SU-DHL-6 (cell line): ENCODE measurements at regions not wholly inside any gene's neighbourhood (a gene's known extent, or its start where the extent isn't known, plus 50 kb on each side); places are given as distances from the start of the nearest gene placed in this dataset.

Experiments used
- H2AFZ ChIP-seq: fragments of 200-600 bp; sonication (generic); 2 replicates; pipeline ENCODE4 v1.6.1; 2014; ENCODE audit warnings: low read depth, mild to moderate bottlenecking, moderate library complexity, mixed read lengths, antibody characterized with exemption, low read length; ENCODE audit not compliant: severe bottlenecking
- H3F3A ChIP-seq: fragments of 200-600 bp; shearing (Covaris generic); 2 replicates; pipeline ENCODE4 v1.6.0; 2016; ENCODE audit warnings: antibody characterized with exemption, mild to moderate bottlenecking; ENCODE audit not compliant: insufficient read depth
- H3K27ac ChIP-seq: fragments of 200-600 bp; sonication (generic); 2 replicates; pipeline ENCODE4 v1.5.1; 2016; ENCODE audit warnings: low read depth, mild to moderate bottlenecking, low read length, moderate library complexity, mixed read lengths
- H3K27me3 ChIP-seq: fragments of 200-600 bp; sonication (generic), shearing (Covaris generic); 2 replicates; pipeline ENCODE4 v1.6.0; 2014; ENCODE audit warnings: mild to moderate bottlenecking, low read length
- H3K36me3 ChIP-seq: fragments of 200-600 bp; sonication (generic); 2 replicates; pipeline ENCODE4 v1.6.1; 2014; ENCODE audit warnings: mild to moderate bottlenecking, low read length, mixed read lengths
- H3K4me2 ChIP-seq: fragments of 300-600, 200-600 bp; shearing (Covaris generic), sonication (generic); 2 replicates; pipeline ENCODE4 v1.6.0; 2014; ENCODE audit warnings: low read length, low read depth, mild to moderate bottlenecking; ENCODE audit not compliant: poor library complexity, severe bottlenecking
- H3K4me3 ChIP-seq: fragments of 200-600 bp; sonication (generic); 2 replicates; pipeline ENCODE4 v1.5.1; 2014; ENCODE audit warnings: antibody characterized with exemption, low read length, mild to moderate bottlenecking, mixed read lengths; ENCODE audit not compliant: insufficient read depth, poor library complexity, severe bottlenecking
- H3K79me2 ChIP-seq: fragments of 200-600 bp; sonication (generic); 2 replicates; pipeline ENCODE4 v1.6.1; 2014; ENCODE audit warnings: mild to moderate bottlenecking, low read length, moderate library complexity; ENCODE audit not compliant: insufficient read depth
- H3K9ac ChIP-seq: fragments of 200-600 bp; sonication (generic); 2 replicates; pipeline ENCODE4 v1.7.0; 2014; ENCODE audit warnings: mild to moderate bottlenecking, low read length
- H3K9me2 ChIP-seq: fragments of 200-600 bp; sonication (generic); replicated peaks from 2 replicates; pipeline ENCODE4 v1.6.1; 2014; ENCODE audit warnings: low read length; ENCODE audit not compliant: insufficient read depth
- H3K9me3 ChIP-seq: fragments of 200-600 bp; sonication (generic); 2 replicates; pipeline ENCODE4 v1.6.1; 2014; ENCODE audit warnings: low read length, mixed read lengths; ENCODE audit not compliant: insufficient read depth
- H4K20me1 ChIP-seq: fragments of 200-600 bp; sonication (generic); 2 replicates; pipeline ENCODE4 v1.6.1; 2014; ENCODE audit warnings: low read depth, mild to moderate bottlenecking, antibody characterized with exemption, low read length, moderate library complexity, mixed read lengths
- CTCF ChIP-seq: fragments of 200-600 bp; sonication (generic); IDR thresholded peaks from one replicate; pipeline ENCODE4 v1.5.1; 2017; ENCODE audit warnings: antibody characterized with exemption, mild to moderate bottlenecking, low read length, moderate library complexity; ENCODE audit not compliant: insufficient read depth, poor library complexity, severe bottlenecking
- EZH2phosphoT487 ChIP-seq: fragments of 200-600 bp; sonication (generic), shearing (Covaris generic); conservative IDR thresholded peaks from 2 replicates; pipeline ENCODE4 v1.6.1; 2018; ENCODE audit warnings: mild to moderate bottlenecking, antibody characterized with exemption, low read length, moderate library complexity, mixed read lengths

- Histone ChIP-seq H3K4me3 (no peak overlapping the region), H3K9me3 (no peaks in the 10 kb centered on the region), H3K27me3 (no peaks in the 10 kb centered on the region), H3K4me2 (no peak overlapping the region), H2AFZ (no peak overlapping the region), H3F3A (no peaks in the 10 kb centered on the region), H3K9me2 (no peaks in the 10 kb centered on the region), H3K79me2 (no peaks in the 10 kb centered on the region), H3K9ac (no peak overlapping the region), H3K27ac (no peak overlapping the region), H3K36me3 (no peaks in the 10 kb centered on the region), H4K20me1 (no peaks in the 10 kb centered on the region)
- TF ChIP-seq EZH2phosphoT487 = no peak
Observed at GRCh38 chr5:128695791-128696530, 157.9 kb upstream of the FBN2 start.

GRCh38 chr5:128701301-128701700, 163.3 kb upstream of the FBN2 start:
- H3K4me2 ChIP-seq = no peak overlapping the region
- no peak for TF ChIP-seq CTCF
- no peak for TF ChIP-seq EZH2phosphoT487
- H3K9me2 ChIP-seq = no peaks in the 10 kb centered on the region
- H2AFZ ChIP-seq = no peak overlapping the region
- no peaks in the 10 kb centered on the region for H3K27me3 ChIP-seq
- H4K20me1 ChIP-seq = no peaks in the 10 kb centered on the region
- no peaks in the 10 kb centered on the region for H3K79me2 ChIP-seq
- no peak overlapping the region for H3K4me3 ChIP-seq
- H3K36me3 ChIP-seq = no peaks in the 10 kb centered on the region
- no peak overlapping the region for H3K27ac ChIP-seq
- no peaks in the 10 kb centered on the region for H3K9me3 ChIP-seq
- no peak overlapping the region for H3K9ac ChIP-seq
- no peaks in the 10 kb centered on the region for H3F3A ChIP-seq

GRCh38 chr5:128703322-128703721, 165.3 kb upstream of the FBN2 start:
- Histone ChIP-seq H3K27ac (no peak overlapping the region), H3K36me3 (no peaks in the 10 kb centered on the region), H2AFZ (no peak overlapping the region), H4K20me1 (no peaks in the 10 kb centered on the region), H3K4me2 (no peak overlapping the region), H3K9me2 (no peaks in the 10 kb centered on the region), H3K79me2 (no peaks in the 10 kb centered on the region), H3F3A (no peaks in the 10 kb centered on the region), H3K27me3 (no peaks in the 10 kb centered on the region), H3K9me3 (0 out of 2 replicates have a peak, but pooled peaks cover 5% of the 10 kb centered on the region), H3K9ac (no peak overlapping the region), H3K4me3 (no peak overlapping the region)
- TF ChIP-seq EZH2phosphoT487 (no peak), CTCF (no peak)

GRCh38 chr5:128706269-128706668, 168.2 kb upstream of the FBN2 start:
- Histone ChIP-seq H3K36me3 (no peaks in the 10 kb centered on the region), H3F3A (no peaks in the 10 kb centered on the region), H2AFZ (no peak overlapping the region), H3K4me3 (no peak overlapping the region), H3K4me2 (no peak overlapping the region), H4K20me1 (no peaks in the 10 kb centered on the region), H3K9me3 (0 out of 2 replicates have a peak, but pooled peaks cover 5% of the 10 kb centered on the region), H3K9me2 (no peaks in the 10 kb centered on the region), H3K79me2 (no peaks in the 10 kb centered on the region), H3K27ac (no peak overlapping the region), H3K9ac (no peak overlapping the region), H3K27me3 (no peaks in the 10 kb centered on the region)
- TF ChIP-seq CTCF (no peak), EZH2phosphoT487 (no peak)
